ENCODE measurements at regions not wholly inside any gene's neighbourhood (a gene's known extent, or its start where the extent isn't known, plus 50 kb on each side); places are given as distances from the start of the nearest gene placed in this dataset.

GRCh38 chr10:10233229-10233628 is 784.4 kb upstream of the CELF2 start:
- H3K9me3 ChIP-seq: no peaks in the 10 kb centered on the region
- H3K36me3 ChIP-seq: no peaks in the 10 kb centered on the region
- no peak for DNase-seq
- 38 to 42% methylated on average over 2 of the region's 2 CpGs for WGBS, 2 donors
- H3K27ac ChIP-seq: no peak overlapping the region
- no peak overlapping the region for H3K4me3 ChIP-seq
- no peaks in the 10 kb centered on the region for H3K27me3 ChIP-seq
- TF ChIP-seq POLR2A (IDR thresholded peaks at IDR 0.05) (no peak), CTCF (IDR thresholded peaks at IDR 0.05) (peak in 1 of 6 experiments; percentile 31)
- H3K4me1 ChIP-seq: no peaks in the 10 kb centered on the region
- intact Hi-C loops (cut with DNase I): no loop called here

- no peak overlapping the region for H3K27ac ChIP-seq
- no peaks in the 10 kb centered on the region for H3K4me1 ChIP-seq
- DNase-seq: no peak
- H3K9me3 ChIP-seq: no peaks in the 10 kb centered on the region
- intact Hi-C loops (cut with DNase I): no loop called here
- H3K27me3 ChIP-seq: no peaks in the 10 kb centered on the region
- no peak overlapping the region for H3K4me3 ChIP-seq
- TF ChIP-seq CTCF (IDR thresholded peaks at IDR 0.05): no peak
- TF ChIP-seq POLR2A (IDR thresholded peaks at IDR 0.05): no peak
- H3K36me3 ChIP-seq: no peaks in the 10 kb centered on the region
- WGBS, 2 donors: 39 to 50% methylated on average over 3 of the region's 3 CpGs
Measured at GRCh38 chr10:10235003-10235402, 782.7 kb upstream of the CELF2 start.

GRCh38 chr10:10247585-10247984 is 770.1 kb upstream of the CELF2 start:
- DNase-seq: no peak
- intact Hi-C loops (cut with DNase I): no loop called here
- Histone ChIP-seq H3K4me3 (no peak overlapping the region), H3K4me1 (no peaks in the 10 kb centered on the region), H3K27ac (no peak overlapping the region), H3K36me3 (no peaks in the 10 kb centered on the region), H3K9me3 (no peaks in the 10 kb centered on the region), H3K27me3 (no peaks in the 10 kb centered on the region)
- WGBS, 2 donors: 73 to 75% methylated on average over 6 of the region's 6 CpGs
- TF ChIP-seq CTCF (IDR thresholded peaks at IDR 0.05) (no peak), POLR2A (IDR thresholded peaks at IDR 0.05) (no peak)

- no peaks in the 10 kb centered on the region for H3K36me3 ChIP-seq
- peaks cover 0 to 7% (median 0%) of the 10 kb centered on the region in 3 donors for H3K9me3 ChIP-seq
- intact Hi-C loops (cut with DNase I): no loop called here
- no peak overlapping the region for H3K27ac ChIP-seq
- H3K4me1 ChIP-seq: no peaks in the 10 kb centered on the region
- DNase-seq: no peak
- no peak for TF ChIP-seq POLR2A (IDR thresholded peaks at IDR 0.05)
- TF ChIP-seq CTCF (IDR thresholded peaks at IDR 0.05): no peak
- no peak overlapping the region for H3K4me3 ChIP-seq
- no peaks in the 10 kb centered on the region for H3K27me3 ChIP-seq
- WGBS, 2 donors: 61 to 74% methylated on average over 3 of the region's 3 CpGs
Measured at GRCh38 chr10:10256860-10257259, 760.8 kb upstream of the CELF2 start.

GRCh38 chr10:10259013-10259412 is 758.7 kb upstream of the CELF2 start:
- DNase-seq: no peak
- no peak for TF ChIP-seq POLR2A (IDR thresholded peaks at IDR 0.05)
- TF ChIP-seq CTCF (IDR thresholded peaks at IDR 0.05): no peak
- 87% methylated on average over 4 of the region's 4 CpGs for WGBS, 2 donors
- intact Hi-C loops (cut with DNase I): no loop called here
- Histone ChIP-seq H3K36me3 (no peaks in the 10 kb centered on the region), H3K4me1 (no peaks in the 10 kb centered on the region), H3K4me3 (no peak overlapping the region), H3K27me3 (no peaks in the 10 kb centered on the region), H3K27ac (no peak overlapping the region), H3K9me3 (peaks cover 0 to 7% (median 0%) of the 10 kb centered on the region in 3 donors)

Data from esophagus squamous epithelium (tissue), 5 donors.